Type B pancreatic cell (in vitro differentiated cells): ENCODE measurements at regions not wholly inside any gene's neighbourhood (a gene's known extent, or its start where the extent isn't known, plus 50 kb on each side); places are given as distances from the start of the nearest gene placed in this dataset.

Experiments used
- DNase-seq: peaks from one replicate; pipeline ENCODE4 v3.0.0; 2021; ENCODE audit warnings: mixed read lengths; ENCODE audit not compliant: unreplicated experiment; ENCODE audit errors: extremely low spot score
- H3K27ac Mint-ChIP-seq: 2 replicates; pipeline ENCODE4 v1.8.0; 2021; ENCODE audit warnings: mild to moderate bottlenecking, mixed read lengths
- H3K27me3 Mint-ChIP-seq: 2 replicates; pipeline ENCODE4 v1.8.0; 2021; ENCODE audit warnings: mixed read lengths
- H3K36me3 Mint-ChIP-seq: 2 replicates; pipeline ENCODE4 v1.8.0; 2021; ENCODE audit warnings: mixed read lengths
- H3K4me1 Mint-ChIP-seq: one replicate; pipeline ENCODE4 v1.8.0; 2021; ENCODE audit warnings: mixed read lengths; ENCODE audit not compliant: unreplicated experiment
- H3K4me3 Mint-ChIP-seq: 2 replicates; pipeline ENCODE4 v1.8.0; 2021; ENCODE audit warnings: mild to moderate bottlenecking, mixed read lengths
- H3K9me3 Mint-ChIP-seq: 2 replicates; pipeline ENCODE4 v1.8.0; 2021; ENCODE audit warnings: mixed read lengths
- CTCF ChIP-seq: fragments of 200-600 bp; sonication (generic); conservative IDR thresholded peaks from 2 replicates; pipeline ENCODE4 v1.5.0; 2021; ENCODE audit warnings: antibody characterized with exemption, mild to moderate bottlenecking

GRCh38 chr4:126465341-126465740 is 1150.6 kb downstream of the FAT4 start:
- no peaks in the 10 kb centered on the region for H3K27me3 Mint-ChIP-seq
- H3K27ac Mint-ChIP-seq, result no peak overlapping the region
- H3K36me3 Mint-ChIP-seq, result no peaks in the 10 kb centered on the region
- TF ChIP-seq CTCF, result no peak
- peaks cover 5% of the 10 kb centered on the region for H3K9me3 Mint-ChIP-seq
- H3K4me1 Mint-ChIP-seq, result no peaks in the 10 kb centered on the region
- no peak overlapping the region for H3K4me3 Mint-ChIP-seq
- no peak for DNase-seq

- no peak for DNase-seq
- Mint-ChIP-seq H3K27me3 (no peaks in the 10 kb centered on the region), H3K9me3 (peaks cover 5% of the 10 kb centered on the region), H3K4me3 (no peak overlapping the region), H3K27ac (no peak overlapping the region), H3K36me3 (no peaks in the 10 kb centered on the region), H3K4me1 (no peaks in the 10 kb centered on the region)
- no peak for TF ChIP-seq CTCF
These were observed 1152.1 kb downstream of the FAT4 start for GRCh38 chr4:126466848-126467247.

- no peak for DNase-seq
- peaks cover 5% of the 10 kb centered on the region for H3K9me3 Mint-ChIP-seq
- H3K36me3 Mint-ChIP-seq, result no peaks in the 10 kb centered on the region
- H3K4me3 Mint-ChIP-seq, result no peak overlapping the region
- H3K27me3 Mint-ChIP-seq, result no peaks in the 10 kb centered on the region
- no peak overlapping the region for H3K27ac Mint-ChIP-seq
- no peak for TF ChIP-seq CTCF
- no peaks in the 10 kb centered on the region for H3K4me1 Mint-ChIP-seq
These were observed 1153.4 kb downstream of the FAT4 start for GRCh38 chr4:126468144-126468543.

GRCh38 chr4:126470862-126471261 is 1156.1 kb downstream of the FAT4 start:
- Mint-ChIP-seq H3K4me1 (no peaks in the 10 kb centered on the region), H3K27ac (no peak overlapping the region), H3K27me3 (no peaks in the 10 kb centered on the region), H3K4me3 (no peak overlapping the region), H3K9me3 (peaks cover 5% of the 10 kb centered on the region), H3K36me3 (no peaks in the 10 kb centered on the region)
- no peak for DNase-seq
- TF ChIP-seq CTCF, result no peak

- no peaks in the 10 kb centered on the region for H3K9me3 Mint-ChIP-seq
- no peak for TF ChIP-seq CTCF
- no peaks in the 10 kb centered on the region for H3K36me3 Mint-ChIP-seq
- no peaks in the 10 kb centered on the region for H3K27me3 Mint-ChIP-seq
- no peak for DNase-seq
- no peak overlapping the region for H3K27ac Mint-ChIP-seq
- H3K4me3 Mint-ChIP-seq, result no peak overlapping the region
- no peaks in the 10 kb centered on the region for H3K4me1 Mint-ChIP-seq
These were observed 1157.0 kb upstream of the INTU start for GRCh38 chr4:126475730-126476129.

GRCh38 chr4:126479709-126480108 is 1153.0 kb upstream of the INTU start:
- no peak for DNase-seq

More at GRCh38 chr4:126479709-126480108, 1153.0 kb upstream of the INTU start:
- H3K36me3 Mint-ChIP-seq, result no peaks in the 10 kb centered on the region
- no peaks in the 10 kb centered on the region for H3K4me1 Mint-ChIP-seq
- H3K9me3 Mint-ChIP-seq, result no peaks in the 10 kb centered on the region
- no peak overlapping the region for H3K27ac Mint-ChIP-seq
- H3K4me3 Mint-ChIP-seq, result no peak overlapping the region
- no peak for TF ChIP-seq CTCF
- H3K27me3 Mint-ChIP-seq, result no peaks in the 10 kb centered on the region
